Heart right ventricle (tissue), 16 donors: ENCODE measurements at regions not wholly inside any gene's neighbourhood (a gene's known extent, or its start where the extent isn't known, plus 50 kb on each side); places are given as distances from the start of the nearest gene placed in this dataset.

Experiments
- ATAC-seq, 8 donors: fragments of 200-7000 bp; cut with Tn5 transposase; one replicate each; pipeline ENCODE4 v1.9.1; 2020; ENCODE audit warnings: mild to moderate bottlenecking in 8 of 8, moderate library complexity in 8 of 8, moderate number of reproducible peaks in 1 of 8
- DNase-seq, 2 donors: peaks; one replicate each; pipeline ENCODE4 v3.0.0-alpha.2; 2020
- H3K27ac ChIP-seq, 10 donors: fragments of 200-600 bp; sonication (generic) in 2 of 10; one replicate each; pipeline versions ENCODE4 v1.5.0 to v1.8.0; 2020 to 2022; ENCODE audit warnings: mild to moderate bottlenecking in 3 of 10
- H3K27me3 ChIP-seq, 7 donors: fragments of 200-600 bp; one replicate each; pipeline ENCODE4 v1.8.0; 2021 to 2022; ENCODE audit warnings: mild to moderate bottlenecking in 2 of 7
- H3K36me3 ChIP-seq, 9 donors: fragments of 200-600 bp; sonication (generic) in 1 of 9; one replicate each; pipeline versions ENCODE4 v1.5.0 to v1.8.0; 2020 to 2022; ENCODE audit warnings: mild to moderate bottlenecking in 2 of 9
- H3K4me1 ChIP-seq, 9 donors: fragments of 200-600 bp; sonication (generic) in 1 of 9; one replicate each; pipeline versions ENCODE4 v1.5.0 to v1.8.0; 2020 to 2022; ENCODE audit warnings: mild to moderate bottlenecking in 4 of 9
- H3K4me3 ChIP-seq, 10 donors: fragments of 200-600 bp; sonication (generic) in 2 of 10; one replicate each; pipeline versions ENCODE4 v1.5.0 to v1.8.0; 2020 to 2022; ENCODE audit warnings: mild to moderate bottlenecking in 7 of 10, moderate library complexity in 2 of 10
- H3K9me3 ChIP-seq, 11 donors: fragments of 200-600 bp in 10 of 11; sonication (generic) in 2 of 11; one replicate each; pipeline versions ENCODE4 v1.5.0 to v1.8.0; 2013 to 2022; ENCODE audit warnings: mild to moderate bottlenecking in 2 of 11, control low read depth in 1 of 11, moderate library complexity in 1 of 11
- CTCF ChIP-seq, 9 donors: fragments of 200-600 bp; sonication (generic) in 2 of 9; IDR thresholded peaks; one replicate each; pipeline versions ENCODE4 v1.5.0 to v1.8.0; 2021 to 2022; ENCODE audit warnings: antibody characterized with exemption in 9 of 9, mild to moderate bottlenecking in 5 of 9, moderate library complexity in 1 of 9
- WGBS, 2 donors: extraction: QIAGEN DNeasy Blood & Tissue Kit; methylation state at CpG; one replicate each; pipeline ENCODE4 v1.1.7; 2013; ENCODE audit warnings: inconsistent platforms in 1 of 2; 5-methylcytosine and 5-hydroxymethylcytosine counted together
- intact Hi-C, 10 donors: fragments of 100-400 bp; cut with DNase I; formaldehyde crosslinking; loops; one replicate each; pipeline versions ENCODE4 v1.11.1 to v1.14.2; 2022
- donor health status: Arrhythmogenic right ventricular cardiomyopathy.
- donor health status: ischemic (EF 13 %, LVEDD 7.1; RV severe dilation, severe dysfunction).
- donor health status: healthy with polysubstance abuse.
- donor health status: DM: no; HTN: yes; CAD: no.
- donor health status: DM: no; HTN: no; CAD: no.
- donor health status: ischemic (EF 25% LVEDD 6.9; RV normal size, moderate dysfunction).
- donor health status: ischemic (EF 25% LVEDD 5.7; RV mildly dilated, moderate dysfunction).
- donor health status: healthy.
- donor health status: DM: yes; HTN: yes; CAD: no.
- donor health status: Ischemic cardiomyopathy.
- donor health status: ischemic (EF 35%, LVEDD 5.7; RV mildly dilated, moderate dysfunction).
- donor health status: nonischemic (EF 11% LVEDD 7.7; RV severe dilation, severe dysfunction).
- donor health status: DM: yes; HTN: yes; CAD: no.
- donor health status: PGD.
- donor health status: ischemic (EF 29% LVEDD 5.4; RV normal size, mild dysfunction).
- donor health status: nonischemic (EF 23%, LVEDD 6.1; RV moderate dilation, normal function).

- no peak for TF ChIP-seq CTCF (IDR thresholded peaks at IDR 0.05)
- 62 to 71% methylated on average over 4 of the region's 4 CpGs for WGBS, 2 donors
- no peaks in the 10 kb centered on the region for H3K9me3 ChIP-seq
- DNase-seq (no peak), ATAC-seq (no peak)
- H3K27me3 ChIP-seq, result no peaks in the 10 kb centered on the region
- no peaks in the 10 kb centered on the region for H3K36me3 ChIP-seq
- no peak overlapping the region for H3K4me3 ChIP-seq
- H3K27ac ChIP-seq, result no peak overlapping the region
- intact Hi-C loops, result no loop called here
- H3K4me1 ChIP-seq, result no peaks in the 10 kb centered on the region
These were observed 1048.7 kb upstream of the WWC1 start for GRCh38 chr5:167242701-167243100.

GRCh38 chr5:167243463-167243862 is 1048.0 kb upstream of the WWC1 start:
- Histone ChIP-seq H3K9me3 (no peaks in the 10 kb centered on the region), H3K27ac (no peak overlapping the region), H3K36me3 (no peaks in the 10 kb centered on the region), H3K4me3 (no peak overlapping the region), H3K27me3 (no peaks in the 10 kb centered on the region), H3K4me1 (no peaks in the 10 kb centered on the region)
- WGBS, 2 donors, result 77 to 82% methylated on average over 2 of the region's 2 CpGs
- ATAC-seq (no peak), DNase-seq (no peak)
- intact Hi-C loops, result no loop called here
- TF ChIP-seq CTCF (IDR thresholded peaks at IDR 0.05), result no peak

- Histone ChIP-seq H3K4me3 (no peak overlapping the region), H3K9me3 (no peaks in the 10 kb centered on the region), H3K27ac (no peak overlapping the region), H3K27me3 (no peaks in the 10 kb centered on the region), H3K36me3 (no peaks in the 10 kb centered on the region), H3K4me1 (no peaks in the 10 kb centered on the region)
- peak in 4 of 9 donors; percentile 6 to 27 (median 8) for TF ChIP-seq CTCF (IDR thresholded peaks at IDR 0.05)
- WGBS, 2 donors, result 48 to 49% methylated on average over 4 of the region's 4 CpGs
- no peak for ATAC-seq
- intact Hi-C loops, result no loop called here
- no peak for DNase-seq
These were observed 1046.9 kb upstream of the WWC1 start for GRCh38 chr5:167244583-167244982.

GRCh38 chr5:167245868-167246267 is 1045.6 kb upstream of the WWC1 start:
- H3K9me3 ChIP-seq, result no peaks in the 10 kb centered on the region
- no peaks in the 10 kb centered on the region for H3K27me3 ChIP-seq
- no peak overlapping the region for H3K4me3 ChIP-seq
- intact Hi-C loops, result no loop called here
- DNase-seq, result no peak
- no peak overlapping the region for H3K27ac ChIP-seq
- no peaks in the 10 kb centered on the region for H3K4me1 ChIP-seq
- 59 to 68% methylated on average over 1 of the region's 1 CpG for WGBS, 2 donors
- H3K36me3 ChIP-seq, result no peaks in the 10 kb centered on the region
- no peak for ATAC-seq
- TF ChIP-seq CTCF (IDR thresholded peaks at IDR 0.05), result no peak

- no peak overlapping the region for H3K4me3 ChIP-seq
These were observed 1043.6 kb upstream of the WWC1 start for GRCh38 chr5:167247816-167248215.

More at GRCh38 chr5:167247816-167248215, 1043.6 kb upstream of the WWC1 start:
- Histone ChIP-seq H3K4me1 (no peaks in the 10 kb centered on the region), H3K27ac (no peak overlapping the region), H3K36me3 (no peaks in the 10 kb centered on the region), H3K27me3 (no peaks in the 10 kb centered on the region), H3K9me3 (no peaks in the 10 kb centered on the region)
- DNase-seq (no peak), ATAC-seq (no peak)
- WGBS, 2 donors, result 79% methylated on average over 4 of the region's 4 CpGs
- no peak for TF ChIP-seq CTCF (IDR thresholded peaks at IDR 0.05)
- intact Hi-C loops, result no loop called here
